Glutamatergic neuron (in vitro differentiated cells): ENCODE measurements at regions not wholly inside any gene's neighbourhood (a gene's known extent, or its start where the extent isn't known, plus 50 kb on each side); places are given as distances from the start of the nearest gene placed in this dataset.

ENCODE experiments used
- DNase-seq: peaks from one replicate; pipeline ENCODE4 v3.0.0; 2022
- H3K27ac Mint-ChIP-seq: one replicate; pipeline ENCODE4 v1.8.0; 2020; ENCODE audit warnings: mild to moderate bottlenecking, mixed read lengths, inconsistent platforms; ENCODE audit not compliant: unreplicated experiment
- H3K27me3 Mint-ChIP-seq: one replicate; pipeline ENCODE4 v1.8.0; 2020; ENCODE audit warnings: mild to moderate bottlenecking, moderate library complexity, mixed read lengths, inconsistent platforms; ENCODE audit not compliant: unreplicated experiment
- H3K36me3 Mint-ChIP-seq: one replicate; pipeline ENCODE4 v1.8.0; 2020; ENCODE audit warnings: mild to moderate bottlenecking, mixed read lengths, inconsistent platforms; ENCODE audit not compliant: unreplicated experiment
- H3K4me1 Mint-ChIP-seq: one replicate; pipeline ENCODE4 v1.8.0; 2020; ENCODE audit warnings: mild to moderate bottlenecking, low read depth, mixed read lengths, inconsistent platforms; ENCODE audit not compliant: unreplicated experiment
- H3K4me3 Mint-ChIP-seq: one replicate; pipeline ENCODE4 v1.8.0; 2020; ENCODE audit warnings: mild to moderate bottlenecking, mixed read lengths, inconsistent platforms; ENCODE audit not compliant: unreplicated experiment
- H3K9me3 Mint-ChIP-seq: one replicate; pipeline ENCODE4 v1.8.0; 2020; ENCODE audit warnings: mild to moderate bottlenecking, moderate library complexity, mixed read lengths, inconsistent platforms; ENCODE audit not compliant: unreplicated experiment
- CTCF ChIP-seq: fragments of 200-600 bp; sonication (generic); IDR thresholded peaks from one replicate; pipeline ENCODE4 v1.5.0; 2021; ENCODE audit not compliant: partially characterized antibody, unreplicated experiment

- peaks cover 26% of the 10 kb centered on the region for H3K4me1 Mint-ChIP-seq
- peaks cover 4% of the 10 kb centered on the region for H3K36me3 Mint-ChIP-seq
- peaks cover 8% of the 10 kb centered on the region for H3K9me3 Mint-ChIP-seq
- no peak for DNase-seq
- H3K27ac Mint-ChIP-seq = peak overlapping the region; percentile 66
- no peak overlapping the region for H3K4me3 Mint-ChIP-seq
- TF ChIP-seq CTCF = no peak
- no peaks in the 10 kb centered on the region for H3K27me3 Mint-ChIP-seq
Measured at GRCh38 chr9:3696368-3696767, 170.6 kb upstream of the RFX3 start.

- TF ChIP-seq CTCF = no peak
- DNase-seq = no peak
- H3K27me3 Mint-ChIP-seq = no peaks in the 10 kb centered on the region
- peaks cover 4% of the 10 kb centered on the region for H3K9me3 Mint-ChIP-seq
- peaks cover 12% of the 10 kb centered on the region for H3K4me1 Mint-ChIP-seq
- no peak overlapping the region for H3K27ac Mint-ChIP-seq
- H3K4me3 Mint-ChIP-seq = no peak overlapping the region
- no peaks in the 10 kb centered on the region for H3K36me3 Mint-ChIP-seq
Measured at GRCh38 chr9:3692606-3693005, 166.8 kb upstream of the RFX3 start.

GRCh38 chr9:3689555-3689954 lies 163.8 kb upstream of the RFX3 start:
- Mint-ChIP-seq H3K4me1 (no peaks in the 10 kb centered on the region), H3K9me3 (peaks cover 1% of the 10 kb centered on the region), H3K36me3 (no peaks in the 10 kb centered on the region), H3K4me3 (no peak overlapping the region), H3K27me3 (no peaks in the 10 kb centered on the region), H3K27ac (no peak overlapping the region)
- DNase-seq = no peak
- no peak for TF ChIP-seq CTCF

- H3K27me3 Mint-ChIP-seq = no peaks in the 10 kb centered on the region
- DNase-seq = no peak
- peaks cover 2% of the 10 kb centered on the region for H3K9me3 Mint-ChIP-seq
- no peak for TF ChIP-seq CTCF
- H3K36me3 Mint-ChIP-seq = no peaks in the 10 kb centered on the region
- H3K27ac Mint-ChIP-seq = no peak overlapping the region
- H3K4me3 Mint-ChIP-seq = no peak overlapping the region
- no peaks in the 10 kb centered on the region for H3K4me1 Mint-ChIP-seq
Measured at GRCh38 chr9:3687145-3687544, 161.3 kb upstream of the RFX3 start.

GRCh38 chr9:3682186-3682585 lies 156.4 kb upstream of the RFX3 start:
- peaks cover 2% of the 10 kb centered on the region for H3K4me1 Mint-ChIP-seq
- DNase-seq = no peak
- TF ChIP-seq CTCF = no peak
- H3K27me3 Mint-ChIP-seq = no peaks in the 10 kb centered on the region
- no peak overlapping the region for H3K4me3 Mint-ChIP-seq
- no peaks in the 10 kb centered on the region for H3K36me3 Mint-ChIP-seq
- H3K27ac Mint-ChIP-seq = no peak overlapping the region
- H3K9me3 Mint-ChIP-seq = peaks cover 2% of the 10 kb centered on the region
